HG02623 (cell line): ENCODE measurements at regions not wholly inside any gene's neighbourhood (a gene's known extent, or its start where the extent isn't known, plus 50 kb on each side); places are given as distances from the start of the nearest gene placed in this dataset.

Experiments used
- ATAC-seq: cut with Tn5 transposase; IDR thresholded peaks from one replicate; pipeline ENCODE4 v1.9.1; 2021; ENCODE audit warnings: moderate library complexity; ENCODE audit not compliant: unreplicated experiment

DNA sequence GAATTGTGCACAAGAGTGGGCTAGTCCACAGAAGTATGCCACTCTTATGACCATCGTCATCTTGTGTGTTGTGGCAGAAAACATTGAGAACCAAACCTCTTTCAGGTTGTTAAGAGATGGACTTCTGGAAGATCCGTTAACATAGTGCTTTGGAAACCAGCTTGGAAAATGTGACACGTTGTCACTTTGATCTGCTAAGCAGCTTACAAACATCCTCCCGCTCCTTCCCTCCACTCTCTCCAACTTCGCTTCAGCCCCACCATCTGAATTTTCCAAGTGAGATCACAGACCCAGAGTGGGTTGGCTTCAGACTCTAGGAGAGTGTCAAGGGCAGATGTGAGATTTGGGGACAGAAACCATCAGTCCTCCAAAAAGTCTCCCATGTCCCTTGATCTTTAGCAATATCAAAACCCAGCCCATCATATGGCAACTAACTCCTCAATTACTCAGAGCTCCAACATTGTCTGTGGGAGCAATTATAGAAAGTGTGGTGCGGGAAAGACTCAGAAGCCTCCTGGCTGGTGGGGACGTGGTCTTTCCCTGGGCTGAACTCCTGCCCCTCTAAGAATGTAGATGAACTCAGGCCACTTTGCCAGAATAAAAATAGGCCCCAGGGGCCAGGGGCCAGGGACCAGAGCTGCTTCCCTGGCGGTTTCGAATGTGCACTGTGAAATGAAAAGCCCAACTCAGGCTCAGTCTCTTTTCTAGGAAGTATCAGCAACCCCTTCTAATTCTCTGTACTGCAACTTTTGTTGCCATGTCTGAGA, 129.5 kb downstream of the SLC38A6 start:
- ATAC-seq: no peak

DNA sequence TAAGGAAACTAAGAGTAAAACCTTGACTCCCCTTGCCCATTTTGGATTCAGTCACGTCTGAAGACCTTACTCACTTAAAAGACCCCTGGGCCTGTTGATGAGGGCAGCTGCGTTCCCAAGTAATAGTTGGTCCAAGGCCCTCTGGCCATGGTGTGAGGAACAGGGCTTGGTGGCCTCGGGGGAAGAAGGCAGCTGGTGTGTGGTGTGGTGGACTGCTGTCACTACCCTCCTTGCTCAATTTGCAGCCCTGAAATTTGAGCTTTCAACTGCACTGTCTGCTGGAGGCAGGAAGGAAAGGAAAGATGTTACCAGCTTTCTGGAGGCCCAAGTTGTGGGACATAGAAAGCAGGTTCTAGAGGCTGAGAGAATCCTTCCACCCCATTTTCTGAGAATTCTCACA, 128.2 kb downstream of the SLC38A6 start:
- ATAC-seq: no peak

DNA sequence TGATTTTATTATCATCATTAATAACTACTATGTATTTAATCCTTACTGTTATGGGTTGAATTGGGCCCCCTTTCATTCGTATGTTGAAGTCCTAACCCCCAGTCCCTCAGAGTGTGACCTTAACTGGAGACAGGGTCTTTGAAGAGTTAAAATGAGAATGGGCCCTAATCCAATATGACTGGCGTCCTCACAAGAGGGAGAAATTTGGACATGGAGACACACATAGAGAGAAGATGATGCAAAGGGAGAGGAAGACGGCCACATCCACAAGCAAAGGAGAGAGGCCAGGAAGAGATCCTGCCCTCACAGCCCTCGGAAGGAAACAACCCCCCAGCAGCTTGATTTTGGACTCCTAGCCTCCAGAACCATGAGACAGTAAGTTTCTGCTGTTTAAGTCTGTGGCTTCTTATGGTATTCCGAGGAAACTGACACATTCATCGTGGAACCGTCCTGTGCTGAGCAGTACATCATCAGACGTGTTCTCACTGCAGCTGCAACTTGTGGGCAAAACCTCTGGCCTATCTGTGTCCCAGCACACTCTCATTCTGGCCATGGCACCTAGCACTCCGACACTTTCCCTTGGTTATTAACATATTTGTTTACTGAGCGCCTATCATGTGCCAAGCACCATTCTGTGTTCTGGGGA, 127.6 kb downstream of the SLC38A6 start:
- no peak for ATAC-seq

DNA sequence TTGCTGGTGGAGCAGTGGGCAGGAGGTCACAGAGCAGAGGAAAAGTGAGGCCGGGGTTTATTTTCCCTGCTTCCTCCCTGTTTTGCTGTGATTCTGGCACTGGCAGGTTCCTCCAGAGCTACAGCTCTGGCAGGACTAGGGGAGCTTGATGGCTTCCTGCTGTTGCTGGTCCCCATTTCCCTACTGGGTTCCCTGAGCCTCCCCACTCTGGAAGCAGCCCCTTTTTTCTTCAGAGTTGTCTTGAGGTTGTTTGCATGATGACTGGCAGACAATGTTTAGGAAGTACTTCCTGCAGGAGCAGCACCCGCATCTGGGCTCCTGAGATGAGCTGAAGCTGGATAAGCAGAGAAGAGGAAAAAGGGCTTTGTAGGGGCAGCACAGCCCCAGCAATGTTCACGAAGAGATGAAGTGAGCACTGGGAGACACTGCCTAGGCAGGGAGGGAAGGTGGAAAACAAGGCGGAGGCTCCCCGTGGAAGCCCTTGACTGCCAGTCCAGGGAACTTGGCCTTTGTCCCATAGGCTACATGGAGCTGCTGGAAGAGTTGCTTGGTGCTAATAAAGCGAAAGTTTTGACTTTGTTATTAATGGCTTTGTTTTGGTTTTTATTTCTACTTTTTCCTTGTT, 126.9 kb downstream of the SLC38A6 start:
- no peak for ATAC-seq

DNA sequence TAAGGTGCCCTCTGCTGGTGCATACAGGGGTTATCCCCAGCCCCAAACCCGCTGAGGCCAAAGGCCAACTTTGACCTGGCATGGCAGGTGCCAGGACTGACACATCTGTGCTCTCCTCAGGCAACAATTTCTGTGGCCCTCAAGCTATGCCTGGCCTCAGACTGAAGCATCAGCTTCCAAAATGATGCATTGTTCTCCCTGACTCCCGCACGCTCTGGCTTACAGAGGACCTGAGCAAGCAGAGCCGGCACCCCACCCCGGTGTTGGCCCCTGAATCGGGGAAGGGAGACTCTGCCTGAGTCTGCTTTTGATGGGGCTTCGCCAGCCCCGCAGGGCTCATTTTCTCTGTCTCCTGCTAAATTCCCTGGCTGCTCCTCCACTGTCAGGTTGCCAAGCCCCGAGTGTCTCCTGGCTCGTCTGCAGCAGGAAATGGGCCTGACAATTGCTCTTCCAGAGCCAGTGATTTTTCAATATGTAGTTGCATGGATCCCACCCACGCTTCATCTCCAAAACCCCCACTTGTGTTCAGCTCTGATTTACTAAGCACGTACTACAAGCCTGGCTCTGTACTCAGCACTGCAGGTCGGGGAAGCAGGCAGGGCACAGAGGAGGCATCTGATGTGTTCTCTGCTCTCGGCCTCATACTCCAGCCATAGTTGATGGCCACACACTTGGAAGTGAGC, 126.1 kb downstream of the SLC38A6 start:
- ATAC-seq: no peak

DNA sequence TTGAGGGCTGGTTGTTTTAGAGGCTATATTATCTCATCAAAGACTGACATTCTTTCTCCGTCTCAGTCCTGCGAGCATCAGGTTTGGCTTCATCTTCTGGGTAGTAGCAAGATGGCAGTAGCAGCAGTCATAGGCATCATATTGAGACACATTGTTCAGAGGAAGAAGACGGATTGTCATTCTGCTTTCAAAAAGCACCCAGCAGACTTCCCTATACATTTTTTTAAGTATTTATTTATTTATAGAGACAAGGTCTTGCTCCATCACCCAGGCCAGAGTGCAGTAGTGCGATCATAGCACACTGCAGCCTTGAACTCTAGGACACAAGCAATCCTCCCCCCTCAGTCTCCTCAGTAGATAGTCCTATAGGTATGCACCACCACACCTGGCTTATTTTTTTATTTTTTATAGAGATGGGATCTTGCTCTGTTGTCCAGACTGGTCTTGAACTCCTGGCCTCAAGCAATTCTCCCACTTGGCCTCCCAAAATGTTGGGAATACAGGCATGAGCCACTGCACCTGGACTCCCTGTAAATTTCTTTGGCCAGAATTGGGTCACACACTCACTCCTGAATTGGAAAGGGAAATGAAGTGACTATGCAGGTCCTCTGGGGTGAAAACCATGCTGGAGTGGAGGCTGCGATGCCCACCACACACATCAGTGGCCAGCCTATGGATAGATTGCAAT, 125.4 kb downstream of the SLC38A6 start:
- ATAC-seq: no peak

DNA sequence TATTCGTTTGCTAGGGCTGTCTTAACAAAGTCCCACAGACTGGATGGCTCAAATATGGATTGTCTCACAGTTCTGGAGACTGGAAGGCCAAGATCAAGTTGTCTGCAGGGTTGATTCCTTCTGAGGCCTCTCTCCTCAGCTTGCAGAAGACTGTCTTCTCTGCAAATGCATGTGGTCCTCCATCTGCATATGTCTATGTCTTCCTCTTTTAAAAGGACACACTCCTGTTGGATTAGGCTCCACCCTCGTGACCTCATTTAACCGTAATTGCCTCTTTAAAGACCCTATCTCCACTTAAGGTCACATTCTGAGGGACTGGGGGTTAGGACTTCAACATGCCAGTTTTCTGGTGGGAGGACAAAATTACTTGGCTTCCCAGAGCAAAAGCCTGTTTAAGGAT, 123.3 kb downstream of the SLC38A6 start:
- no peak for ATAC-seq

DNA sequence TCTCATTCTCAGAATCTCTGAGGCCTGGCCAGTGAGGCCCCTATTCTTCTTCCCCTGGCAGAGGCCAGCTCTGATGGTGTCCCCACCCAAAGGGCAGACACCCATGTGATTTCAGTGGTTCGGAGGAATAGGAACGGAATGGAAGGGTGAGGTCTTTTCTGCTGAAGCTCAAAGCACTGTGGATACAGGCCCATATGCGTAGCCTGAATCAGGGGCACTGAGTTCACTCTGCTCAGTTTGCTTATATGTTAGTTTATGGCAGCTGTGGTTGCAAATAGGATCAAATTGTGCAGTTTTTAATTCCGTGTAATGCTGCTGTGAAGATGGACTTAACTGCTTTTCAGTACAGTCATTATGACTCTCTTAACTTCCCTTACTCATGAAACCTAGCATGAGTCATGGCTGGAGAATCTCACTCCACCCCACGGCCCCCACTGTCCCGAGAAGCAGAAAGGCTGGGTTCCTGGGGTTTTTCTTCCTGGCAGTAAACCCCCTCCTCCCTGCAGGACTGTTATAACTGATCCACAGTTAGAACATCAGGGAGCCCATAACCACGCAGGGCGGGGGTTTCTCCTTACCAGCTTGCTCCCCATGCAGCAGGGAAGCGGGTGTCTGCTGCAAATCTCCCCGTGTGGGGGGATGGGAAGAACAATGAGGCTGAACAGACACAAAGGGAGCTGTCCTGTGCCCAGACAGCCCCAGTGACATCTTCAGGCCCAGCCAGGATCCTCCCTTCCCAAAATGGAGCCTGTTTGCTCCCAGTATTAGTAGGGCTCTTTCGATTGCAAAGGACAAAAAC, 122.7 kb downstream of the SLC38A6 start:
- peak; percentile 61 for ATAC-seq

DNA sequence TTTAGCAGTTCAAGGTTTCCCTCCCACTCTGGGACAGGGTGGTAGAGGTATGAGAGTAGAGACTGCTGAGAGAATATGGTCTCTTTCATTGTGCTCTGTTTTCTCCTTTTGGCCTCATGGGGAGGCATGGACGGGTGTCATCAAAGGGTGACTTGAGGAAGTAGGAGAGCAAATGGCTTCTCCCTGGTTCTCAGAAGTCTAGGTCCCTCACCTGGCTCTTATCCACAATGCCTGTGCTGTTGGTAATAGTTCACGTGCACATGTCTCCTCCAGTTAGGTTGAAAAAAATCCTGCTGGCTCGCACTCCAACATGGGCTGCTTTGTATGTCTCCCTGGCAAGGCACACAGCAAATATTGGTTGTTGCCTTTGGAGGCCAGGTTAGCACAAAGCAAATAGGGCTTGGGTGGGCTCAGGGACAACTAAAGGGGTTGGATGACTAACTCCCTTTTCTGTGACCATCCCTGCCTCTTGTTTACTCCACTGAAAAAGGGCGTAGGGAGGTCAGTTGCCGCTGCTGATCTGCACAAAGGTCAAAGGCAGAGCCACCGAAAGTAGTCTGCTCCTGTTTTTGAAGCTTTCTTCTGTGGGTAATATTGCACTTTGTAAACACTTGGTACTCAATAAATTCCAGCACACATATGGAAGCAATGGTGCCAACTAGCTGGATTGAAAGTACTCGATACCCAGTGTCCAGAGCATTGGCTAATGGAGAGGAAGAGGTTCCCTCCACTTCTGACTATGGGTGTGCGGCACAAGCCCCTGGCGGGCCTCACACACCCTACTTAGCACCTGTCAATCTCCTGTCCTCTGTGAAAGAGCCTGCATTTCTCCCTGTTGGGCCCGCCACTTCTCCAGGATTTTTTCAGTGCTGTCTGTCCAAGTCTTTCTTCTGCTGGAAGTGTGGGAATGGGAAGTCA, 121.8 kb downstream of the SLC38A6 start:
- ATAC-seq: no peak
